NCI-H1694 (cell line): ENCODE measurements at regions not wholly inside any gene's neighbourhood (a gene's known extent, or its start where the extent isn't known, plus 50 kb on each side); places are given as distances from the start of the nearest gene placed in this dataset.
"Not testable (repeated sequence)": the region's sequence is repeated elsewhere in the genome, so short reads cannot be mapped to it uniquely, and the experiment has no call there.

Experiments used
- DNase-seq: peaks from one replicate; lab custom pipeline; 2025; lab: John Stamatoyannopoulos, UW

DNA sequence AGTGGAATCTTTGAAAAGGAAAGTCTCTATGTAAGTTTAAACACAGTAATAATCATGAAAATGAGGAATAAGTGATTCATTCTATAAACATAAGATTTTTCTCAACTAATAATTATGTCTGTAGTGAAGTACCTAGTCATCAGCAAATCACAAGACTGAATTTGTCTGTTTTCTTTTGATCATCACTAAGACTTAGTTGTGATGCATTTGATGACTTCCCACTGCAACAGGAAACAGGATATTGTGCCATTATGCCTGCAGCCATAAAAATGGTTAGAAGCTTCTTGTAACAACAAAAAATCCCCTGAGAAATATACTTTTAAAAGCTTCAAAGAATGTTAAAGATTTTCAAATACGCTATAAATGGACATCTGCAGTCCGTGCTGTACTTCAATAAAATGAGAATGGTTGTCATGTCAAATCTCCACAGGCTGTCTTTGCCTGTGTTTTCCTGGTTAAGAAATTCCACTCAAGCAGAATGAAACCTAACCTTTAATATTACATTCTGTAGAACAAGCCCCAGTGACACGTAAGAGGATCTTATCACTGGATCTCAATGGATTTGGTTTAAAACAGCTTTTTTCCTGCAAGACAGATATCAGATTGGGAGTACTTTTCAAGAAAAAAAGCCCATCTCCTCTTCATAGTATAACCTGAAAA, 1262.3 kb upstream of the PHF14 start:
- no peak for DNase-seq

GRCh38 chr7:9718071-9718661, 1255.5 kb upstream of the PHF14 start:
- DNase-seq, result no peak

- no peak for DNase-seq
These were observed 1254.4 kb upstream of the PHF14 start for GRCh38 chr7:9719303-9719702.

GRCh38 chr7:9719721-9720120, 1254.0 kb upstream of the PHF14 start:
- no peak for DNase-seq

DNA sequence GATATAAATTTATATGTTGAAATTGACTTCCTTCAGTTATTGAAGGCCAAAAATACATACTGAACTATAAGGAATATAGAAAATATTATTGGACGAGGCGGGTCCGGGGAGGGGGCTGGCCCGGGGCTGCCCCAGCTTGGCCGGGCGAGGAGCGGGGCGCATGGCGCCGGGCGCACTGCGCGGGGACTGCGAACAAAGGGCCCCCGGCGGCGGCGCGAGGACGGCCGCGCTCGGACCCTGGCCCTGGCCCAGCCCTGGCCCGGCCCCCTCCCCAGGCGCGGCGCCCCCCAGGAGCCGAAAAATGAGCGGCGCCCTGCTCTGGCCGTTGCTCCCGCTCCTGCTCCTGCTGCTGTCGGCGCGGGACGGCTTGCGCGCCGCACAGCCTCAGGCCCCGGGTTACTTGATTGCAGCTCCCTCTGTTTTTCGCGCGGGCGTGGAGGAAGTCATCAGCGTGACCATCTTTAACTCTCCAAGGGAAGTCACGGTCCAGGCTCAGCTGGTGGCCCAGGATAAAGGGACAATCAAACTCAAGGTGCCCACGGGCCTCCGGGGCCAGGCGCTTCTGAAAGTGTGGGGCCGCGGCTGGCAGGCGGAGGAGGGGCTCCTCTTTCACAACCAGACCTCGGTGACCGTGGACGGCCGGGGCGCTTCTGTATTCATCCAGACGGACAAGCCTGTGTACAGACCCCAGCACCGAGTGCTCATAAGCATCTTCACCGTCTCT, 1247.6 kb upstream of the PHF14 start:
- DNase-seq, result not testable (repeated sequence)

DNA sequence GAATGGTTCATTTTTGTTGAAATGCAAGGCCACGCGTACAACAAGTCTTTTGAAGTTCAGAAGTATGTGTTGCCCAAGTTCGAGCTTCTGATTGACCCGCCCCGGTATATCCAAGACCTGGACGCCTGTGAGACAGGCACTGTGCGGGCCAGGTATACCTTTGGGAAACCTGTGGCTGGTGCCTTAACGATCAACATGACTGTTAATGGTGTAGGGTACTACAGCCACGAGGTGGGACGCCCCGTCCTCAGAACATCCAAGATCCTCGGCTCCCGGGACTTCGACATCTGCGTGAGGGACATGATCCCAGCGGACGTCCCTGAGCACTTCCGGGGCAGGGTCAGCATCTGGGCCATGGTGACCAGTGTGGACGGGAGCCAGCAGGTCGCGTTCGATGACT, 1246.9 kb upstream of the PHF14 start:
- not testable (repeated sequence) for DNase-seq

- not testable (repeated sequence) for DNase-seq
These were observed 1246.2 kb upstream of the PHF14 start for GRCh38 chr7:9727467-9727869.

GRCh38 chr7:9728014-9728657, 1245.5 kb upstream of the PHF14 start:
- DNase-seq, result not testable (repeated sequence)

- no peak for DNase-seq
These were observed 1221.6 kb upstream of the PHF14 start for GRCh38 chr7:9752033-9752432.

- DNase-seq, result no peak
These were observed 1212.4 kb upstream of the PHF14 start for GRCh38 chr7:9761224-9761623.

- DNase-seq, result no peak
These were observed 1196.8 kb upstream of the PHF14 start for GRCh38 chr7:9776900-9777299.

DNA sequence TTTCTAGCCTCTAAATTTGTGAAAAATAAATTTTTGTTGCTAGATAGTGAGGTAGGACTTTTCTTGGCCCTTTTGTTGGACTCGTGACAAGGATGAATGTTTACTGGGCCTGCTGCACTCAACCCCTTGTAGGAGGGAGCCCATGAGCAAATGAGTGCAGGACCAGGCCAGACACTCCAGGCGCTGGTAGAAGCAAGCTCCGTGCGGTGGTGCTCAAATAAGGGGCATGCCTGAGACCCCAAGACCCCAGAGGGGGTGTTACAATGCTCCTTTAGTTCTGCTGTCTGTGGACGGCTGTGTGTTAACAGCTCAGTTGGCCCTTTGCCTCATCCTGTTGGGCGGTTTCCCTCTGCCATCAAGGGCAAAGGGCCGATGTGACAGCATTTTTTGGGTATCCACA, 1195.3 kb upstream of the PHF14 start:
- DNase-seq, result no peak

DNA sequence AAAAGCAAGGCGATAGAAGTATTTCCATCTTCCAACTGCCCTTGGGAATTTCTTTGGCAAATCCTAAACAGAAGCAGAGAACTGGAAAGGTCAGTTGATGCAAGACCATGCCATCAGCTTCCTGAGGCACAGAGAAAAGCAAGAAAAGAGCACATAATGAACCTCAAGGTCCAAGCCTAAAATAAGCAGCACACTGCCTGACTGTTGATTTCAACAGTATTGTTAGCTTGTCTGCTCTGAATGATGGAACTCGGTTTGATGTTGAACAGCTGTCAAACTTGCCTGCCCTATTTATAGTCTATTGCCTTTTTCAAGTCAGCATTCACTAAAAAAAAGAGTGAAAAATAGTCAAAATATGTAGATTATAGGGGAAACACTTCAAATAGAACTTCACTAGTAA, 1192.0 kb upstream of the PHF14 start:
- no peak for DNase-seq

- no peak for DNase-seq
These were observed 1191.4 kb upstream of the PHF14 start for GRCh38 chr7:9782275-9782674.

GRCh38 chr7:9785211-9785610, 1188.5 kb upstream of the PHF14 start:
- DNase-seq, result no peak

DNA sequence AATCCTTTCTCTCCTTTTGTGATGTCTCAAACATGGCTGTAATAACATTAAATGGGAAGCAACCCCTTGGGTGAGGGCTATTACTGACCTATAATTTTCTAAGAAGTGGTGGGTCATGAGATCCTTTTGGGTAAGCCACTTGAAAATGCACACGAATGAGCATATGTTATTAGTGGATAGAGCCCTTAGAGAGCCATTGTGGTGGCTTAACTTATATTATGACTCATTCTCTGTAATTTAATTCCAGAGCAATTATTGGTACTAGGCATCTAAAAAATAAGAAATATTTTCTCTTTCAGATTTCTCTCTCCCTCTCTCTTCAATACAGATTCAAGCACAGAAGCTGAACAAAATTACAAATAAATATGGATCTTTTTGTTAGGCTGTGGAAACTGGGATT, 1177.4 kb upstream of the PHF14 start:
- no peak for DNase-seq

- no peak for DNase-seq
These were observed 1151.0 kb upstream of the PHF14 start for GRCh38 chr7:9822458-9823290.

- no peak for DNase-seq
These were observed 1138.5 kb upstream of the PHF14 start for GRCh38 chr7:9835199-9835598.

DNA sequence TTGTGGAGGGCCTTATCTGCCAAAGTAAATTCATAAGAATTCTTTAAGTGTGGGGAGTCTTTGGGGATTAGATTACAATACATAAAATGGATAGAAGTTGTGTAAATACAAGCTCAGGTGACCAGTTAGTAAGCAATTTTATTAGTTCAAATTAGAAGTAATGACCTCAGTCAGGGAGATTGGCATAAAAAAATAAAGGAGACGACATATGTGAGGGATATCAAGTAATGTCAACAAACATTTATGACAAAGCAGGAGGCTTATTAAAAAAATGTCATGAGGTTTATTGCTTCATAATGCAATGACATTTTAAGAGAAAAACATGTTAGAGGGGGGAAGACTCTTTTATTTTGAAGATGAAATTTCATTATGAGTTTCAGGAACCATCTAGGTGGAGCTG, 1137.0 kb upstream of the PHF14 start:
- no peak for DNase-seq

DNA sequence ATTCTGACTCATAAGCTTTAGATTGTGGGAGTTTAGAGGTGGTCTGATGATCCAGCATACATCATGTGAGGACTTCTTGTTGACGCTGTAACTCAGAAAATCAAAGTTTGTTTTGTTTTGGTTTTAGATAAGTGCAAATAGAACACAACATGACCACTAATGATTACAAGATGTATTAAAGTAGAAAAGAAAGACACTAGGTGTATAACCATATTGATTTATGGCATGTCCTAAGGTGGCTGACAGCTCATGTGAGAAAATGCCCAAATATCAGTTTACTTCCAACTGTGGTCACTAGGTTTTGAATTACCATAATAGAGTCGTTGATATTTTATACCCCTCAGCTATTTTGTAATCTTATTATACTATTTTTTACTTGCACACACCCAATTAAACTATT, 1131.4 kb upstream of the PHF14 start:
- no peak for DNase-seq

DNA sequence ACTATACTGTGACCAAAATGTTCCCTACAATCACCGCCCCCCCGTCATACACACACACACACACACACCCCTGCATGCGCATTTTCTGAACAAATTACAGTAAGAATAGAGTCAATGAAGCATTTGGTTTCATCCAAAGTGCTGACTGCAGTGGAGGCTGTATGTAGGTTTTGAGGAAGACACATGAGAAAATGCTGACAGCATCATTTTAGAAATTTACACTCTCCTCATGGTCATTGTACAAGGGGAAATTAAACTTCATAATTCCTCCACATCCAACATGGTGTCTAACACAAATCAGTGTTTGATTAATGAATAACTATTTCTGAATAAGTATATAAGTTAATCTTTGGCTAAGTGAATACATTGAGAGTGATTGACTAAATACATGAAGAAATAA, 1126.8 kb upstream of the PHF14 start:
- no peak for DNase-seq

DNA sequence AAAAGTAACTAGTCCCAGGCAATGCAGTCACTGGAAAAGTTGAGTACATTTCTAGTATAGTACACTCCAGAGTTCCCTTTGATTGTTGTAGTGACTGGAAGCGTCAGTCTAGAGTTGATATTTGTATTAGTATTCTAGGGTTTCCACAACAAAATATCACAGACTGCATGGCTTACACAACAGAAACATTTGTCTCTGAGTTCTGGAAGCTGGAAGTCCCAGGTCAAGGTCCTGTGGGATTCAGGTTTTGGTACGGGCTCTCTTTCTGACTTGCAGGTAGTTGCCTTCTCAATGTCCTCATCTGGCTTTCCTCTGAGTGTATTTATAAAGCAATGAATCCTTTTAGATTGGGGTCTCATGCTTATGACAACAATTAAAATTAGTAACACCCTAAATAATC, 1119.1 kb upstream of the PHF14 start:
- DNase-seq, result no peak
